Prostate gland (tissue), 2 donors: ENCODE measurements at regions not wholly inside any gene's neighbourhood (a gene's known extent, or its start where the extent isn't known, plus 50 kb on each side); places are given as distances from the start of the nearest gene placed in this dataset.

Source experiments
- POLR2A ChIP-seq: fragments of 450-650 bp; IDR thresholded peaks from one replicate; pipeline ENCODE4 v1.6.1; 2016; ENCODE audit warnings: antibody characterized with exemption, mild to moderate bottlenecking
- POLR2AphosphoS5 ChIP-seq: sonication (generic); formaldehyde crosslinking; IDR thresholded peaks from one replicate; pipeline ENCODE4 v1.6.1; 2017; ENCODE audit warnings: antibody characterized with exemption
- TF ChIP-seq, protein P1 (sequence below), 4 experiments: fragments of 200-600 bp in 2 of 4; fragments of 450-650 bp in 2 of 4; sonication (generic) in 2 of 4; IDR thresholded peaks; 1 replicate in 3 of 4; 2 replicates in 1 of 4; pipeline ENCODE4 v1.5.1; 2016 to 2019; ENCODE audit warnings: antibody characterized with exemption in 4 of 4, mild to moderate bottlenecking in 2 of 4, moderate library complexity in 2 of 4

DNA sequence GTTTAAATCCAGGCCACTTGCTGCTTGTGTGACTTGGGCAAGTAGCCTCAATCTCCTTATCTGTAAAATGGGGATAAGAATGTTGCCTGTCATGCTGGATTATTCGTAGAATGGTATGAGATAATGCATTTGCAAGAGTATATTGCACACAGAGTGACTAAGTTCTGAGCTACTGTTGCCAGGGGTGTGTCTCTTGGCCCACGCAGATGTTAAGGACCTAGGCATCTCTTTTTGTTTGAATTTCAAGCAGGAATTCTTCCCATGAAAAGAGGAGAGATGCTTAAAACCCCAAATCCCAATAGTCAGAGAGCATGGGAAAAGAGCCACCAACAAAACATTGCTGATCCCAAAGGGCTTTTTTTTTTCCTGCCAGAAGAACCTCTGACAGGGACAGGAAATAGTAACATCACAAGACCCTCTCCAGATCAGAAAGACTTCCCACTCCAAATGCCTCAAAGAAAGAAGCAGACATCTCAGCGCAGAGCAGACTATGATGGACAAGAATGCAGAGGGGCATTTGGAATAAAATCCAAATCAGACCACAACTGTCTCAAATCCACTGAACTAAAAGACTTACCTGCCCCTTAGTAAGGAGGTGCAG is 90.5 kb downstream of the MRPL46 start:
- TF ChIP-seq, protein P1, sequence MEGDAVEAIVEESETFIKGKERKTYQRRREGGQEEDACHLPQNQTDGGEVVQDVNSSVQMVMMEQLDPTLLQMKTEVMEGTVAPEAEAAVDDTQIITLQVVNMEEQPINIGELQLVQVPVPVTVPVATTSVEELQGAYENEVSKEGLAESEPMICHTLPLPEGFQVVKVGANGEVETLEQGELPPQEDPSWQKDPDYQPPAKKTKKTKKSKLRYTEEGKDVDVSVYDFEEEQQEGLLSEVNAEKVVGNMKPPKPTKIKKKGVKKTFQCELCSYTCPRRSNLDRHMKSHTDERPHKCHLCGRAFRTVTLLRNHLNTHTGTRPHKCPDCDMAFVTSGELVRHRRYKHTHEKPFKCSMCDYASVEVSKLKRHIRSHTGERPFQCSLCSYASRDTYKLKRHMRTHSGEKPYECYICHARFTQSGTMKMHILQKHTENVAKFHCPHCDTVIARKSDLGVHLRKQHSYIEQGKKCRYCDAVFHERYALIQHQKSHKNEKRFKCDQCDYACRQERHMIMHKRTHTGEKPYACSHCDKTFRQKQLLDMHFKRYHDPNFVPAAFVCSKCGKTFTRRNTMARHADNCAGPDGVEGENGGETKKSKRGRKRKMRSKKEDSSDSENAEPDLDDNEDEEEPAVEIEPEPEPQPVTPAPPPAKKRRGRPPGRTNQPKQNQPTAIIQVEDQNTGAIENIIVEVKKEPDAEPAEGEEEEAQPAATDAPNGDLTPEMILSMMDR (IDR thresholded peaks at IDR 0.05): no peak
- TF ChIP-seq POLR2AphosphoS5 (no peak), POLR2A (no peak)
